BLaER1 (cell line): ENCODE measurements at regions not wholly inside any gene's neighbourhood (a gene's known extent, or its start where the extent isn't known, plus 50 kb on each side); places are given as distances from the start of the nearest gene placed in this dataset.
A peak's percentile ranks its signal among the peaks of the same experiment; 100 is the strongest.
"Not testable (repeated sequence)": the region's sequence is repeated elsewhere in the genome, so short reads cannot be mapped to it uniquely, and the experiment has no call there.

Source experiments
- H3K27ac ChIP-seq: shearing (Covaris generic); formaldehyde crosslinking; 2 replicates; pipeline ENCODE4 v1.8.1; 2022
- H3K27me3 ChIP-seq: shearing (Covaris generic); formaldehyde crosslinking; 2 replicates; pipeline ENCODE4 v1.8.1; 2022
- H3K36me3 ChIP-seq: shearing (Covaris generic); formaldehyde crosslinking; 2 replicates; pipeline ENCODE4 v1.8.1; 2022
- H3K4me1 ChIP-seq: shearing (Covaris generic); formaldehyde crosslinking; 2 replicates; pipeline ENCODE4 v1.8.1; 2022
- H3K4me2 ChIP-seq: shearing (Covaris generic); formaldehyde crosslinking; 2 replicates; pipeline ENCODE4 v1.8.1; 2022
- H3K4me3 ChIP-seq: shearing (Covaris generic); formaldehyde crosslinking; 2 replicates; pipeline ENCODE4 v1.8.1; 2022
- H3K9ac ChIP-seq: shearing (Covaris generic); formaldehyde crosslinking; 2 replicates; pipeline ENCODE4 v1.8.1; 2022
- H3K9me3 ChIP-seq: shearing (Covaris generic); formaldehyde crosslinking; 2 replicates; pipeline ENCODE4 v1.8.1; 2022
- H4K20me1 ChIP-seq: shearing (Covaris generic); formaldehyde crosslinking; 2 replicates; pipeline ENCODE4 v1.8.1; 2022
- Cebpa-rat ChIP-seq: shearing (Covaris generic); IDR thresholded peaks from 2 replicates; pipeline ENCODE4 v1.8.1; 2022

DNA sequence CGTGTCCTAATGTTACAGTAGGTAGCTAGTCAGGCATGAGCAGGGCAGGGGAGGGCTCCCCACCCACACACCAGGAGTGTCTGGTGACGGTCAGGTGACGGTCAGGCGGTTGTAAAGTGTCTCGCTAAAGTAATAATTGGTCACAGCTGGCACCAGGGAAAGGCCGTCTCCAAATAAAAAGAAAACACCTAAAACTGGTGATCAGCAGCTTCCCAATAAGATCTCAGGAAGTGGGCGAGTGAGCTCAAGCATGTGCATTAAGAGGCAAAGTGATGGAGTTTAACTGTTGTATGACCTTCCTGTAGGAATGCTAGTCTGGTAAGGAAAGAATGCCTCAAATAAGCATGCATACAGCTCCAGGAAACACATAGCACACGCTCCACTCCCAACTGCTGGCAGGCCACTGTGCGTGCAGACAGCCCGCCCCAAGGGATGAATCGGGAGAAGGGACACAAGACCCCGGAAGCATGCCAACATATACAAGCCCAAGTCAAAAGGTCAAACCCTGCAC lies 177.1 kb downstream of the RNF144A start:
- Histone ChIP-seq H3K9me3 (no peaks in the 10 kb centered on the region), H3K4me1 (peaks cover 5% of the 10 kb centered on the region; the same call in 1 of the 2 replicates), H4K20me1 (no peaks in the 10 kb centered on the region), H3K27me3 (no peaks in the 10 kb centered on the region), H3K9ac (no peak overlapping the region), H3K4me3 (no peak overlapping the region), H3K4me2 (no peak overlapping the region), H3K27ac (no peak overlapping the region), H3K36me3 (no peaks in the 10 kb centered on the region)
- no peak for TF ChIP-seq Cebpa-rat

DNA sequence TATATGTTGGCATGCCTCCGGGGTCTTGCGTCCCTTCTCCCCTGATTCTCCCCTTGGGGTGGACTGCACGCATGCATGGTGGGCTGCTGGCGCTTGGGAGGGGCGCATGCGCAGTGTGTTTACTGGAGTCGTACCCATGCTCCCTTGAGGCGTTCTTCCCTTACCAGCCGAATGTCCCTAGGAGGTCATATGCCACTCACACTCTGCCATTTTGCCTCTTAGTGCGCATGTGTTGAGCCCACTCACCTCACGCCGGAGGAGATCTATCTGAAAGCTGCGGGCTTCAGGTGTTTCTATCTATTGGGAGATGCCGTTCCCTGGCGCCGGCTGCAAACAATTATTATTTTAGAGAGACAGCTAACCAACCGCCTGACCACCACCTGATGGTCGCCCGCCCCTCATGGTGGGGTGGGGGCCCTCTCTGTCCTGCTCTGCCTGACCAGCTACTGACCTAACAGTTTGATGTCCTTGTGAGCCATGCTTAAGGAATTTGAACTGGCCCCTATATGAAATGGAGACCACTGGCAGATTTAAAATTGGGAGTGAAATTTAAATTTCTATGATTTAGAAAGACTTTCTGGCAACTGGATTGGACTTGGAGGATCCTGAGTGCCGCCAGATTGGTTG lies 179.6 kb downstream of the RNF144A start:
- no peaks in the 10 kb centered on the region for H3K27me3 ChIP-seq
- H3K9ac ChIP-seq: no peak overlapping the region
- H3K27ac ChIP-seq: no peak overlapping the region
- peak overlapping the region; percentile 76 for H3K4me2 ChIP-seq
- H3K4me1 ChIP-seq: peaks cover 10% of the 10 kb centered on the region
- TF ChIP-seq Cebpa-rat: no peak
- H4K20me1 ChIP-seq: no peaks in the 10 kb centered on the region
- no peaks in the 10 kb centered on the region for H3K9me3 ChIP-seq
- no peaks in the 10 kb centered on the region for H3K36me3 ChIP-seq
- no peak overlapping the region for H3K4me3 ChIP-seq

DNA sequence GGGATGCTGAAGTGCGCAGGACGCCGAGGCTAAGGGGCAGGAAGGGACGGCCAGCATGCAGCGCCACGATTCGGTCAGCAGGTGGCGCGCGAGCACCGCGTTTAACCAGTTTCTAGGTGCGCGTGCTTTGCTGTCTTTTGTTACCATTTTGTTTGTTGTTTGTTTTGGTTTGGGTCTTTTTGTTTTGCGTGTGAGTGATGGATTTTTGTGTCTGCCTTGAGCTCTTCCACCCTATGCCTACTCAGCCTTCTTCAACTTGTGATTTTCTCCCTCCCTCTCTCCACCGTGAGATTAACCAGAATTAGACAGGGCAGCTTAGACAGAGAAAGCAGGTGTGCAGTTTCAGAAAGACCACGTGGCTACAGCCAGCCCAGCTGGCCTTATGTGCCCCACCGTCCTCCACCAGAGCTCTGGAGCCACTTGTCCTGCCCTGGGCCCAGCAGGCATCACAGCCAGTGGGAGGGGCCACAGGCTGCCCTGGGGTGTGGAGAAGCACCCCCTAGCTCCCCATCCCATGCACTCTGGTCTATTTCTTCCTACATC lies 180.2 kb downstream of the RNF144A start:
- Histone ChIP-seq H3K27ac (peak overlapping the region; percentile 23; the same call in 1 of the 2 replicates), H3K27me3 (no peaks in the 10 kb centered on the region), H3K36me3 (no peaks in the 10 kb centered on the region), H3K9ac (0 out of 2 replicates have a peak overlapping the region, but pooled peaks have one; percentile 13), H3K4me1 (peaks cover 10% of the 10 kb centered on the region), H4K20me1 (no peaks in the 10 kb centered on the region), H3K4me3 (no peak overlapping the region), H3K9me3 (no peaks in the 10 kb centered on the region), H3K4me2 (peak overlapping the region; percentile 76)
- no peak for TF ChIP-seq Cebpa-rat

DNA sequence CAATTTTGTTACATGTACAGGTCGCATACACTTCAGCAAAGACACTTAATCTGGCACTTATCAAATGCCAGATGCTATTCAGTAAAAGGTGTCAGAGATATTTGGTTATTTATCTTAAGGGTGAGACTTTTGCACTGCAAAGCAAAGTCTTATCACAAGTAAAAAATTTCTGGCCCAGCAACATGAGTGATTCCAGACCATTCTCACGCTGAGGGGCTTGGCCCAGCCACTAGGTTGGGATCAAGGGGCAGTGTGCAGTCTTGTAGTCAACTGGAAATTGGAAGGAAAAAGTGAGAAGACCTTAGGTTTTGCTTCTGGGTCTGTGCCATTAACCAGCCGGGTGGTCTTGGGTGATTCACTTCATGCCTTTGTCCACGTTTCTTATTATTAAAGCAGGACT lies 181.6 kb downstream of the RNF144A start:
- Histone ChIP-seq H3K4me2 (no peak overlapping the region), H3K4me1 (peaks cover 10% of the 10 kb centered on the region), H3K9me3 (no peaks in the 10 kb centered on the region), H3K27me3 (no peaks in the 10 kb centered on the region), H3K4me3 (no peak overlapping the region), H3K27ac (no peak overlapping the region), H3K9ac (no peak overlapping the region), H3K36me3 (no peaks in the 10 kb centered on the region), H4K20me1 (no peaks in the 10 kb centered on the region)
- no peak for TF ChIP-seq Cebpa-rat

DNA sequence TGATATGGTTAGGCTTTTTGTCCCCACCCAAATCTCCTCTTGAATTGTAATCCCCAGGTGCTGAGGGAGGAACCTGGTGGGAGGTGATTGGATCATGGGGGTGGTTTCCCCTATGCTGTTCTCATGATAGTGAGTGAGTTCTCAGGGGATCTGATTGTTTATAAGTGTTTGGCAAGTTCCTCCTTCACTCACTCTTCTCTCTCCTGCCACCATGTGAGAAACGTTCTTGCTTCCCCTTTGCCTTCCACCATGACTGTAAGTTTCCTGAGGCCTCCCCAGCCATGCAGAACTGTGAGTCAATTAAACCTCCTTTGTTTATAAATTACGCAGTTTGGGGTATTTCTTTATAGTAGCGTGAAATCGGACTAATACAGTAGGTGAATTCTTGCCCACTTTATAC lies 182.5 kb downstream of the RNF144A start:
- H3K9me3 ChIP-seq, H3K4me3 ChIP-seq, H4K20me1 ChIP-seq, H3K36me3 ChIP-seq, H3K27me3 ChIP-seq, H3K9ac ChIP-seq, H3K27ac ChIP-seq: not testable (repeated sequence)
- 0 out of 2 replicates have a peak overlapping the region, but pooled peaks have one; percentile 5 for H3K4me2 ChIP-seq
- H3K4me1 ChIP-seq: peaks cover 10% of the 10 kb centered on the region

DNA sequence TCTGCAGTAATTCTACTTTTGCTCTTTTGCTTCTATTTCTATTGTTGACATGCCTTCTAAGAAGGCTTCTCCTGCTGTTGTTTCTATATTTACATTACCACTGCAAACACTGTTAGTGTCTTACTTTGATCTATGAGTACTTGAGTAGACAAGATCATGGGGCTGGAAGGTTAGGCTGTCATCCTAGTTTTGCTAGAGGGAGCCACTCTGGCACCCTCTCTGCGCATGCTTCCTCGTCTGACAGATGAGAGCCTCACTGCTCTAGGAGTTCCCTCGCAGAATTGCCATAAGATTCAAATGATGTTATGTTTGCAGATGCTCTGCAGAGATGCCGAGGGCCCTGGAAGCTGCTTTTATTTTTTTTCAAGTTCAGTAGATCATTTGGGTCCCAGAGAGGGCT lies 185.6 kb downstream of the RNF144A start:
- no peaks in the 10 kb centered on the region for H3K36me3 ChIP-seq
- H3K4me2 ChIP-seq: no peak overlapping the region
- H3K27me3 ChIP-seq: no peaks in the 10 kb centered on the region
- peaks cover 5% of the 10 kb centered on the region for H3K4me1 ChIP-seq
- no peaks in the 10 kb centered on the region for H3K9me3 ChIP-seq
- H4K20me1 ChIP-seq: no peaks in the 10 kb centered on the region
- no peak overlapping the region for H3K9ac ChIP-seq
- no peak overlapping the region for H3K27ac ChIP-seq
- TF ChIP-seq Cebpa-rat: no peak
- no peak overlapping the region for H3K4me3 ChIP-seq

DNA sequence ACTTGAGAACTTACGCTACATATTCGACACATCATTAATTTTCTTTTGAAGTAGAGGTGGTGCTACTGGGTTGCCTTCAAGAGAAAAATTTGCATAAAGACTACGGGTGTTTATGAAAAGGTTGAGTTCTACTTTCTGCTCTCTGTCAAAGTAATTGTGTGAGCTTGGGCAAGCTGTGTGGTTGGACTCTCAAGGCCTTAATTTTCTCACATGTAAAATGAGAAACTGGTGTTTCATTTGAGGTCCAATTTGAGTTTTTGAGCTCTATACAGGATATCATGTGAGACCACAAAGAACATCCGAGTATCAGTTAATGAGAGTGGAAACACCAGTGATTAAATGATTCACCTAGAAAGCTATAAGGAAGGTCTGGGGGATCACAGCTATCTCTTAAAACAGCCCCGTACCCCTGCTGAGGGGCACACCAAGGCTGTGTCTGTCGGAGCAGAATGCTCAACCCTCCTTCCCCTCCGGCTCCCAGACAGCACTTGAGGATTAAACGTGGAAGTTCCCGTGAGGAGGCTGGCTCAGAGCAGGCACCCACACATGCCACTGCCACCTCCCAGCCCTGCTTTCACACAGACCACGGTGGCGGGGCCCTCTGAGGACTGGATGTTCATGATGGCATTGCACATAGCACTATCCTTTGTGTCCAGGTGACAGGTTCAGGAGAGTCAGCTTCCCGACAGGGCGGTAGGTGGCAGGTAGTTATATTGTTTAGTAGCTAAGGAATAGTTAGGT lies 191.8 kb downstream of the RNF144A start:
- no peak overlapping the region for H3K4me3 ChIP-seq
- no peak overlapping the region for H3K27ac ChIP-seq
- no peaks in the 10 kb centered on the region for H3K36me3 ChIP-seq
- no peaks in the 10 kb centered on the region for H3K4me1 ChIP-seq
- no peak overlapping the region for H3K9ac ChIP-seq
- no peak overlapping the region for H3K4me2 ChIP-seq
- H3K27me3 ChIP-seq: no peaks in the 10 kb centered on the region
- no peaks in the 10 kb centered on the region for H4K20me1 ChIP-seq
- H3K9me3 ChIP-seq: no peaks in the 10 kb centered on the region
- no peak for TF ChIP-seq Cebpa-rat

DNA sequence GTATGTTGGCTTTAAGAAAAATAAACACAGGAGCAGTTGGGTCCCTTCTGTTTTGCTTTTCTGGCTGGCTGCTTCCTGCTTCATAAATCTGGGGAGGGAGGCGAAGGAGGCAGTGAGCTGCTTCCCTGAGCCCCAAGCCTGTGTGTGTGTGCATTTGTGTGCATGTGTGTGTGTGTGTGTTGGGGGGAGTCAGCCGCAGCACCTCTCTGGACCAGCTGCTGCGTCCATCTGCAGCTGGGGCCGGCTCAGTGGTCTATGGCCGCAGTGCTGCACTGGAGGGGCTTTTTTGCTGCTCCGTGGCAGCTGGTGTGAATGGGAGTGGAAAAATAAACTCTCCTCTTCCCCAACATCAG lies 192.3 kb downstream of the RNF144A start:
- no peaks in the 10 kb centered on the region for H3K4me1 ChIP-seq
- no peak overlapping the region for H3K9ac ChIP-seq
- H3K36me3 ChIP-seq: no peaks in the 10 kb centered on the region
- H3K27ac ChIP-seq: no peak overlapping the region
- no peaks in the 10 kb centered on the region for H4K20me1 ChIP-seq
- H3K4me3 ChIP-seq: no peak overlapping the region
- TF ChIP-seq Cebpa-rat: no peak
- no peaks in the 10 kb centered on the region for H3K27me3 ChIP-seq
- no peaks in the 10 kb centered on the region for H3K9me3 ChIP-seq
- no peak overlapping the region for H3K4me2 ChIP-seq

DNA sequence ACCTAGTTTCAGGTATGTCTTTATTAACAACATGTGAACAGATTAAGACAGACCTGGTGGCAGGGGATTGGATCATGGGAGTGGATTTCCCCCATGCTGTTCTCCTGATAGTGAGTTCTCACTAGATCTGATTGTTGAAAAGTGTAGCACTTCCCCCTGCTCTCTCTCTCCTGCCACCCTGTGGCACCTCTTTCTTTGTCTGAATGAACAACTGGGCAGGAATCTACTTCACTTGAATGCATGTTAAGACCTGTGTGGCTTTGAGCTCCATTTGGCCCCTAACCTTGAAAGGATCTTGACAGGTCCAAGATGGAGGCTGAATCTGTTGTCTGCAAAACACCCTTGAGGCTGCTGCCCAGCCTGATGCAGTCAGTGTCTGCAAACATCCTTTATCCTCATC lies 194.4 kb downstream of the RNF144A start:
- Histone ChIP-seq H3K27me3 (no peaks in the 10 kb centered on the region), H3K9ac (no peak overlapping the region), H3K9me3 (no peaks in the 10 kb centered on the region), H3K36me3 (no peaks in the 10 kb centered on the region), H3K4me3 (no peak overlapping the region), H3K4me1 (no peaks in the 10 kb centered on the region), H3K27ac (no peak overlapping the region), H3K4me2 (no peak overlapping the region), H4K20me1 (no peaks in the 10 kb centered on the region)
- TF ChIP-seq Cebpa-rat: no peak

DNA sequence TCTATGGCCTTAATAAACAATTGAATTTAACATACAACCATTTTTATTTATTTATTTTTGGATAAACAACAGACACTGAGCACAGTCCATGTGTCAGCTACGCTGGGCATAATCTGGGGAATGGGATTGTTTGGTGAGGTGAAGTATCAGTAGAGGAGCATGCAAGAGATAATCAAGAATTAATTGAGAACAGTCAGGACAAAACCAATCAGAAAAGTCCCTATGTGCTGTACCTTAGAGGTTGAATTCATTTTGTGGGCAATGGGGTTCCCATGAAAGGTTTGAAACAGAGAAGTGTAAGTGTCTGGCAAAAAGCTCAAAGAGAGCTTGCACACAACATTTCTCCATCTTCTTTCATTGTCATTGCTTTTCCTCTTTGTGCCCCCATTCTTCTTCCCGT lies 198.2 kb downstream of the RNF144A start:
- H3K4me2 ChIP-seq: no peak overlapping the region
- H3K9me3 ChIP-seq: no peaks in the 10 kb centered on the region
- H3K36me3 ChIP-seq: no peaks in the 10 kb centered on the region
- no peaks in the 10 kb centered on the region for H3K4me1 ChIP-seq
- H3K27ac ChIP-seq: no peak overlapping the region
- no peaks in the 10 kb centered on the region for H3K27me3 ChIP-seq
- H4K20me1 ChIP-seq: no peaks in the 10 kb centered on the region
- no peak overlapping the region for H3K9ac ChIP-seq
- TF ChIP-seq Cebpa-rat: no peak
- no peak overlapping the region for H3K4me3 ChIP-seq
